ENCODE measurements at regions not wholly inside any gene's neighbourhood (a gene's known extent, or its start where the extent isn't known, plus 50 kb on each side); places are given as distances from the start of the nearest gene placed in this dataset.

- no peak for DNase-seq (ENCODE audit: low read depth in 1 of 2, low spot score in 1 of 2)
- TF ChIP-seq POLR2AphosphoS5 (IDR thresholded peaks at IDR 0.05; ENCODE audit: low read depth) (no peak), REST (IDR thresholded peaks at IDR 0.05; ENCODE audit: insufficient replicate concordance, low read depth) (no peak), SPI1 (IDR thresholded peaks at IDR 0.05; ENCODE audit: borderline replicate concordance, low read depth) (no peak), GABPA (IDR thresholded peaks at IDR 0.05; ENCODE audit: low read depth) (no peak)
- Histone ChIP-seq H3K27me3 (ENCODE audit: insufficient read depth, poor library complexity, severe bottlenecking) (no peaks in the 10 kb centered on the region), H3K4me3 (replicated peaks; ENCODE audit: insufficient read depth, low read length) (no peak overlapping the region), H3K27ac (replicated peaks) (no peak overlapping the region)
These were observed 266.8 kb upstream of the CRIM1 start for GRCh38 chr2:36088716-36089328.

- Histone ChIP-seq H3K4me3 (replicated peaks; ENCODE audit: insufficient read depth, low read length) (no peak overlapping the region), H3K27ac (replicated peaks) (no peak overlapping the region), H3K27me3 (ENCODE audit: insufficient read depth, poor library complexity, severe bottlenecking) (peaks cover 2% of the 10 kb centered on the region)
- TF ChIP-seq GABPA (IDR thresholded peaks at IDR 0.05; ENCODE audit: low read depth) (no peak), REST (IDR thresholded peaks at IDR 0.05; ENCODE audit: insufficient replicate concordance, low read depth) (no peak), POLR2AphosphoS5 (IDR thresholded peaks at IDR 0.05; ENCODE audit: low read depth) (no peak), SPI1 (IDR thresholded peaks at IDR 0.05; ENCODE audit: borderline replicate concordance, low read depth) (no peak), CTCF (IDR thresholded peaks at IDR 0.05; ENCODE audit: insufficient read depth, low read length) (no peak)
- no peak for DNase-seq (ENCODE audit: low read depth in 1 of 2, low spot score in 1 of 2)
These were observed 268.2 kb upstream of the CRIM1 start for GRCh38 chr2:36087344-36087743.

GRCh38 chr2:36079793-36080192 is 275.8 kb upstream of the CRIM1 start:
- no peak overlapping the region for H3K27ac ChIP-seq (replicated peaks)
- H3K27me3 ChIP-seq (ENCODE audit: insufficient read depth, poor library complexity, severe bottlenecking), result peaks cover 2% of the 10 kb centered on the region
- no peak overlapping the region for H3K4me3 ChIP-seq (replicated peaks; ENCODE audit: insufficient read depth, low read length)
- no peak for TF ChIP-seq GABPA (IDR thresholded peaks at IDR 0.05; ENCODE audit: low read depth)
- no peak for TF ChIP-seq SPI1 (IDR thresholded peaks at IDR 0.05; ENCODE audit: borderline replicate concordance, low read depth)
- TF ChIP-seq CTCF (IDR thresholded peaks at IDR 0.05; ENCODE audit: insufficient read depth, low read length), result no peak
- TF ChIP-seq POLR2AphosphoS5 (IDR thresholded peaks at IDR 0.05; ENCODE audit: low read depth), result no peak
- no peak for TF ChIP-seq REST (IDR thresholded peaks at IDR 0.05; ENCODE audit: insufficient replicate concordance, low read depth)
- DNase-seq (ENCODE audit: low read depth in 1 of 2, low spot score in 1 of 2), result no peak

Data from HL-60 (cell line).